GM19099 (cell line): ENCODE measurements at regions not wholly inside any gene's neighbourhood (a gene's known extent, or its start where the extent isn't known, plus 50 kb on each side); places are given as distances from the start of the nearest gene placed in this dataset.

ENCODE experiments used
- POLR2A ChIP-seq: IDR thresholded peaks from 3 replicates; pipeline ENCODE4 v1.6.1; 2011; ENCODE audit warnings: low read depth; ENCODE audit not compliant: insufficient read length; ENCODE audit errors: extremely low read depth

- no peak for TF ChIP-seq POLR2A
These were observed 903.9 kb downstream of the UQCRFS1 start for GRCh38 chr19:28309070-28309469.

GRCh38 chr19:28307963-28308362 is 905.0 kb downstream of the UQCRFS1 start:
- no peak for TF ChIP-seq POLR2A

- TF ChIP-seq POLR2A: no peak
These were observed 905.5 kb downstream of the UQCRFS1 start for GRCh38 chr19:28307487-28307886.

GRCh38 chr19:28305513-28305912 is 907.4 kb downstream of the UQCRFS1 start:
- TF ChIP-seq POLR2A: no peak

DNA sequence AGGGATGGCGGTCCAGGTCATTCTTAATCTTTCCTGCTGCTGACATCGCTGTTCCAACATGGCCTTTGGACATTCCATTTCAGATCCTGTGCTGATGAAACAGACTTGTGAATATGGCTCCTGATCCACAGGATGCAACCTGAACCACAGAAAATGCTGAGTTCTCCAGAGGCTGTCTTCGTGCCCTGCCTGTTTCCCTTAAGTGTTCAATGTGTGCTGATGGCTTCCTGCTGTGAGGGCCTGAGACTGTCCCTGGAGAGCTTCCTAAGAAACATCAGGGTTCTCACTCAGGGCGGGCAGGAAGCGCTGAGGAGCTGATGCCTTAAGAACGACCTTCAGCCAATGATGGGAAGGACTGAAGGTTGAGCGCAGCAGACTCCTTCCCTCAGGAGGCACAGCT is 909.4 kb downstream of the UQCRFS1 start:
- no peak for TF ChIP-seq POLR2A

DNA sequence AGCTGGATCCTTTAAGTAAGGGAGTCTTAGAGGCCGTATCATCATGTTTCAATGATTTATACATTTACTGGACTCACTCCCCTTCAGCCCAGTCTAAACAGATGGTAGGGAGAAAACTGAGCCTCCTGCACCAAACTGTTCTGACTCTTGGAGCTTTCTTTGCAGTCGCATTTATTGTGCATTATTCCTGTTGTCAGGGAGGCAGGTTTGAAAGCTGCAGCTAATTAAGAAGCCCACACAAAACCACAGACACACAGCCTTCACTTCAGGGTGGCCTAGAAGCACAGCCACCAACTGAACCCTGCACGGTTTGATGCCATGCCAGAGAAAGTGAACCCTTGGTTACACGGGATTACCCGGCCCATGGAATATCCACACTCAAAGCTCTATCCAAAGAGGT is 911.0 kb downstream of the UQCRFS1 start:
- no peak for TF ChIP-seq POLR2A

GRCh38 chr19:28301463-28301862 is 911.5 kb downstream of the UQCRFS1 start:
- TF ChIP-seq POLR2A: no peak

DNA sequence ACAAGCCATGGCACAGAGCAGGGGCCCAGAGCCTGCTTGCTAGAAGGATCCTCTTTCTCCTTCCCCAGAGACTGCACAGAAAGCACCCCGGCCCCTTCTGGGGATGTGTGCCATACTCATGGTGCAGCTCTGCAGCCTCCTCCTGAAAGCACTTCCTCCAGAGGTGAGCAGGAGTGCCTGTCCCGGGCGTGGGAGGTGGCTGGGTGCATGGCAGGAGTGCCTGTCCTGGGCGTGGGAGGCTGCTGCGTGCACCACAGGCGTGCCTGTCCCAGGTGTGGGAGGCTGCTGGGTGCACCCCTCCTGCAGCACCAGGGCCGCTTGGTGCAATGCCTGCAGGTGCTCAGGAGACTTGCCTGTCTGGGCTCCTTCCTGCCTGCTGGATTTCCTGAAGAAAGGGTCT is 913.3 kb downstream of the UQCRFS1 start:
- no peak for TF ChIP-seq POLR2A

DNA sequence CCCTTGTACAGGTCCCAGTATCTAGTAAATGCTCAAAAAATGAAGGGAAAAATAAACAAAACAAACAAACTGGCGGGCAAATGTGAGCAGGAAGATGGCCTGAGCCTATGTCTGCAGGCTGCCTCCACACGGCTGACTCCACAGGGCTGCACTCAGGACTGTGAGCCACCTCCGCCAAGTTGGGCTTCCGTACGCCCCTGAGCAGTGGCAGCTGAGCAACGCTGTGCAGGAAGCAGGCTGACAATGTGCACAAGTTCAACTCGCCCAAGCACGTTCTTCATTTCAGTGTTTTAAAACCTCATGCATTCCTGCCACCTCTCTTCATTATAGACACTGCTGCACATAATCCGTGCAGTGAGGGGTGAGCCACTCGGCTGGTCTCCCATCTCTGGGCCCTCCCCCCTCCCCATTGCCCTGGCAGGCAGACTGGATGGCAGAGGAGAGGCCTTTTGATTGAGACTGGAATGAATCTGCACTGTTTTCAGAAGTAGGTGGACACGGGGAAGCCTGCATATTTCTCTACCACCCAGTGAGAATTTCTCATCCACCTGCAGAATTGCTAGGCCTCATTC is 915.3 kb downstream of the UQCRFS1 start:
- TF ChIP-seq POLR2A: no peak

- TF ChIP-seq POLR2A: no peak
These were observed 915.9 kb downstream of the UQCRFS1 start for GRCh38 chr19:28297036-28297435.

DNA sequence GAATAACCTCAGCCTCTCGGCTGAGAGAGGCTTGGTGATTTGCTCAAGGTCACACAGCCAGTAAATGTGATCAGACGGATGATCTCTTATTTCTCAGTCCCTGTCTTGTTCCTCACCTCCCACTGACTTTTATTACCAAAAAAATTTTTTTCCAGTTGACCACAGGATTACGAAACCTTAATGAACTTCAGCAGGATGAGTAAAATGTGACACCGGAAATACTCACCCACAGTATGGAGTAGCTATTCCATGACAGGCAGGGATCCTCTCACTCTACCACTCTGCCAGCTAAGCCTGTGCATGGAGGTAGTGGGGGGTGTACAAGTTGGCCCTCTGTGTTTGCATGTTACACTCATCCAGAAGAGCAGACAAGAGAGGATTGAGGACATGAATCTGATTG is 916.4 kb downstream of the UQCRFS1 start:
- no peak for TF ChIP-seq POLR2A

- no peak for TF ChIP-seq POLR2A
These were observed 918.6 kb downstream of the UQCRFS1 start for GRCh38 chr19:28294395-28294794.

GRCh38 chr19:28293685-28294084 is 919.3 kb downstream of the UQCRFS1 start:
- no peak for TF ChIP-seq POLR2A

DNA sequence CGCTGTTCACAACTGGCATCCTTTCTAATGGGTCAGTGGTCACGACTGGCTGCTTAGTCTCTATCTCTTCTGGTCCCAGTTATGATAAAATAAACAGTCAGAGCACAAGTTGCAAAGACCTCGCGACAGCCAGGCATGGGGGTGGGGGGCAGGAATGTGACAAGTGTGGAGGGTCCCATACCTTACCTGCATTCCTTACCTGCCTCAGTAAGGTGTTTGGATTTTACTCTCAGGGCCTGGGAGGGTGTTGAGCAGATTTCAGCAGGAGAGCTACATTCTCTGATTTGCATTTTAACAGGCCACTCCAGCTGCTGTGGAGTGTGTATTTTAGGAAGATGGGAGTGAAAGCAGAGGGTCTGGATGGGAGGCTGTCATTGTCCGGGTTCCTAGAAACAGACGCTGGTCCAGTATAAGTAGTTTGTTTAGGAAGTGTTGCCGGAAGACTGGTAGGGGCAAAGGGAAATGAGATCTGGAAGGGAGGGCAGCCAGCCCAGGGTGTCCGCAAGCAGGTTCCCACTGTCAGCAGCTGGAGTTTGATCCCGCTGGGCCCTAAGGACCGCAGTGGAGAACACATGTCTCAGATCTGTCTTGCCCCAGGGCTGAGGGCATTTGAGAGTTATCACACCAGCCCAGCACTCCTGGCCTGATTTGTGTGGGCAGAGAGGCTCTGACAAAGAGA is 920.0 kb downstream of the UQCRFS1 start:
- no peak for TF ChIP-seq POLR2A

GRCh38 chr19:28291874-28292273 is 921.1 kb downstream of the UQCRFS1 start:
- TF ChIP-seq POLR2A: no peak

DNA sequence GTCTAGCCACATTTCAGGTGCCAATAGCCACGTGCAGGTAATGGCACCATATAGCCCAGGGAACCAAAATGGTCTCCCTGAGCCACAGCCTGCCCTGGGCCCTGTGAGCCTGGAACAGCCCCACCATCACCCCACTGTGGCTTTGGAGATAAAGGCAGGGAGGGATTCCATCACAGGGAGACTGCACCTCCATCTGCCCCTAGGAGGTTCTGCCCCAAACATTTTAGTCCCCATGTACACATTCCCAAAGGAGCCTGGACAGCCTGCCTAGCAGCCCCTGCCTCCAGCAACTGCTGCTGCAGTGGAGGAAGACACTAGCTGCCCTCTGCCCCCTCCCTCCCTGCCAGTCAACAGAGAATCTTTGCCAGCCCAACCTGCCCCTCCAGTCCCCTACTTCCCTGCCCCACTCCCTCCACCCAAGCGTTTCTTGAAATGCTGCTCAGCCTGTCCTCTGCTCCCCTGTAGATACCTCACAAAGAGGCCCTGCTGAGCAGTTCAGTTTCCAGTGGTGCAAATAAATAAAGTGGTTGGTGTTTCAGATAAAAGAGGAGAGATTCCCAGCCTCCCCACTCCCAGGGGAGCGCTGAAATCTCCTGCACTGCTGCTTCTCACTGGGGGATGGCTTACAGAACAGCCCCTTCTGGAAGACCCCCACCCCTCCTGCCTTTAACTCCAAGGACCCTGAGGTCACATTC is 921.8 kb downstream of the UQCRFS1 start:
- TF ChIP-seq POLR2A: no peak
